ENCODE measurements at regions not wholly inside any gene's neighbourhood (a gene's known extent, or its start where the extent isn't known, plus 50 kb on each side); places are given as distances from the start of the nearest gene placed in this dataset.

- TF ChIP-seq CTCF (optimal IDR thresholded peaks at IDR 0.05 in 1 of 3, IDR thresholded peaks at IDR 0.05 in 1 of 3, conservative IDR thresholded peaks at IDR 0.05 in 1 of 3; ENCODE audit: extremely low read depth in 1 of 3, insufficient read depth in 2 of 3, low read length in 3 of 3) = peak; percentile 72 to 95 (median 77)
- TF ChIP-seq EZH2 (IDR thresholded peaks at IDR 0.05; ENCODE audit: low read length) = no peak
Observed at GRCh38 chr11:31958076-31958735, 132.7 kb upstream of the RCN1 start.
